Thyroid gland (tissue), 4 donors: ENCODE measurements at regions not wholly inside any gene's neighbourhood (a gene's known extent, or its start where the extent isn't known, plus 50 kb on each side); places are given as distances from the start of the nearest gene placed in this dataset.

Source experiments
- DNase-seq, 2 donors: peaks; one replicate each; pipeline ENCODE4 v3.0.0-alpha.2; 2019
- H3K27ac ChIP-seq, 3 donors: fragments of 200-600 bp; sonication (generic); 1 replicate in 2 of 3; 2 replicates in 1 of 3; pipeline ENCODE4 v1.5.1; 2016 to 2019; ENCODE audit warnings: mild to moderate bottlenecking in 1 of 3, moderate library complexity in 1 of 3
- H3K27me3 ChIP-seq: fragments of 200-600 bp; sonication (generic); one replicate; pipeline ENCODE4 v1.5.1; 2019
- H3K36me3 ChIP-seq, 2 donors: fragments of 200-600 bp; sonication (generic); one replicate each; pipeline ENCODE4 v1.5.1; 2016 to 2019
- H3K4me1 ChIP-seq, 2 donors: fragments of 200-600 bp; sonication (generic); one replicate each; pipeline ENCODE4 v1.5.1; 2017 to 2019
- H3K4me3 ChIP-seq, 3 donors: fragments of 200-600 bp; sonication (generic); replicated peaks in 1 of 3; 1 replicate in 2 of 3; 2 replicates in 1 of 3; pipeline ENCODE4 v1.5.1; 2016; ENCODE audit warnings: mild to moderate bottlenecking in 1 of 3
- H3K9me3 ChIP-seq: fragments of 200-600 bp; sonication (generic); one replicate; pipeline ENCODE4 v1.5.1; 2017
- POLR2A ChIP-seq, 2 donors: fragments of 450-650 bp; IDR thresholded peaks; one replicate each; pipeline ENCODE4 v1.6.1; 2017; ENCODE audit warnings: antibody characterized with exemption in 2 of 2, mild to moderate bottlenecking in 2 of 2, moderate library complexity in 1 of 2
- WGBS, 2 donors: methylation state at CpG; one replicate each; pipeline ENCODE4 v1.1.5; 2017; 5-methylcytosine and 5-hydroxymethylcytosine counted together
- intact Hi-C: fragments of 100-400 bp; cut with DNase I; formaldehyde crosslinking; loops from one replicate; pipeline ENCODE4 v1.15.1; 2023
- TF ChIP-seq, protein P1 (sequence below), 6 experiments: fragments of 200-600 bp in 3 of 6; fragments of 450-650 bp in 3 of 6; sonication (generic) in 3 of 6; IDR thresholded peaks; one replicate each; pipeline ENCODE4 v1.5.1; 2016 to 2019; ENCODE audit warnings: antibody characterized with exemption in 6 of 6, mild to moderate bottlenecking in 2 of 6, inconsistent platforms in 1 of 6, moderate library complexity in 1 of 6

DNA sequence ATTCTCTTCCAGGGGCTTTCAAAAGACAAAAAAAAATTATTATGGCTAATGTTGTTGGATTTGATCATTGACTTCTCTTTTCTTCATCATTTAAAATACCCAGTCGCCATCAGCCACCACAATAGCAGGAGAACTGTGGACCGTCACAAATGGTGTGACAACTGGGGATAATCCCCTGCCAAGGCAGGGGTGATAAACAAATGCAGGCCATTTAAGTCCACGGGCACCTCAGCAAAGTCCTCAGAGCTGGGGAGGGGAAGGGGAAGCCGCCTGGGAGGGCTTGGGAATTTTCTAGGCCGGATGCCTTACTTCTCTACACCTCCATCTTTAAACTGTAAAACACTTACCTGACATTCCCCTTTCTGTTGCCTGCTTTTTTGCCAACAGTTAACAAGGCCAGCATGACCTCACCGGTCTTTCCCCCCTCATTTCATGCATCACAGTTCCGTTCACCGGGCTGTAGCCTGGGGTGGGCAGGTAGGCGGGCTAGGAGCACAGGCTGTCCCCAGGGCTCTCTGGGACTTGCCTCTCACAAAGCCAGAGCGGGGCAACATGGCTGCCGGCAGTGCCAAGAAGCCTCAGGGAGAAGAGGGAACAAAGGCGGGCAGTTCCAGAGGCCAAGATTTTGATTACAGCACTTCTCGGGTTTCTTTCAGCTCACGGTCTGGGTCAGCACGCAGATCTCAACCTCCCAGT, 820.4 kb downstream of the BCL11A start:
- Histone ChIP-seq H3K9me3 (no peaks in the 10 kb centered on the region), H3K4me3 (no peak overlapping the region), H3K36me3 (no peaks in the 10 kb centered on the region), H3K27me3 (no peaks in the 10 kb centered on the region), H3K4me1 (peaks cover 0 to 12% of the 10 kb centered on the region in 2 donors), H3K27ac (no peak overlapping the region)
- DNase-seq: no peak
- 85 to 91% methylated on average over 15 of the region's 15 CpGs for WGBS, 2 donors
- TF ChIP-seq, protein P1, sequence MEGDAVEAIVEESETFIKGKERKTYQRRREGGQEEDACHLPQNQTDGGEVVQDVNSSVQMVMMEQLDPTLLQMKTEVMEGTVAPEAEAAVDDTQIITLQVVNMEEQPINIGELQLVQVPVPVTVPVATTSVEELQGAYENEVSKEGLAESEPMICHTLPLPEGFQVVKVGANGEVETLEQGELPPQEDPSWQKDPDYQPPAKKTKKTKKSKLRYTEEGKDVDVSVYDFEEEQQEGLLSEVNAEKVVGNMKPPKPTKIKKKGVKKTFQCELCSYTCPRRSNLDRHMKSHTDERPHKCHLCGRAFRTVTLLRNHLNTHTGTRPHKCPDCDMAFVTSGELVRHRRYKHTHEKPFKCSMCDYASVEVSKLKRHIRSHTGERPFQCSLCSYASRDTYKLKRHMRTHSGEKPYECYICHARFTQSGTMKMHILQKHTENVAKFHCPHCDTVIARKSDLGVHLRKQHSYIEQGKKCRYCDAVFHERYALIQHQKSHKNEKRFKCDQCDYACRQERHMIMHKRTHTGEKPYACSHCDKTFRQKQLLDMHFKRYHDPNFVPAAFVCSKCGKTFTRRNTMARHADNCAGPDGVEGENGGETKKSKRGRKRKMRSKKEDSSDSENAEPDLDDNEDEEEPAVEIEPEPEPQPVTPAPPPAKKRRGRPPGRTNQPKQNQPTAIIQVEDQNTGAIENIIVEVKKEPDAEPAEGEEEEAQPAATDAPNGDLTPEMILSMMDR (IDR thresholded peaks at IDR 0.05): no peak
- TF ChIP-seq POLR2A (IDR thresholded peaks at IDR 0.05): no peak
- intact Hi-C loops: no loop called here

DNA sequence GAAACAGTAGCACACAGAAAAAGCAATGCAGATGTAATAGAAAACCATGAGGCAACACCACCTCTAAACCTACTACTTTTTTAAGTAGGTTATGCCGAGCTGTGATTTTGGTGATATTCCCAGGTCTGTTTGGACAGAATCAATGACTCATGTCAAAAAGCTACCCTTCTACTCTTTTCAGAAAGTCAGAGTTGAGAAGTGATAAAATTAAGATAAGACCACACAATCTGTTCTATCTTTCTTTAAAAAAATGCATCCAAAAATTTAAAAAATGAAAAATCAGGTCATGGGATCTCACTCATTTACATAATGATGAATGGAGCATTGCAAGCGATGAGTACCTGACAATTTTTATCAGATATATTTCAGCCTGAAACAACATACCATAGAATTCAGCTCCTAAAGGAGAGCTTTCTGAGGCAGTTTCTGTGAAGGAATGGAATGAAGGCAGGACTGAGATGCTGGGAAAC, 826.3 kb downstream of the BCL11A start:
- no peak for TF ChIP-seq POLR2A (IDR thresholded peaks at IDR 0.05)
- TF ChIP-seq, protein P1 (IDR thresholded peaks at IDR 0.05): no peak
- no peak for DNase-seq

DNA sequence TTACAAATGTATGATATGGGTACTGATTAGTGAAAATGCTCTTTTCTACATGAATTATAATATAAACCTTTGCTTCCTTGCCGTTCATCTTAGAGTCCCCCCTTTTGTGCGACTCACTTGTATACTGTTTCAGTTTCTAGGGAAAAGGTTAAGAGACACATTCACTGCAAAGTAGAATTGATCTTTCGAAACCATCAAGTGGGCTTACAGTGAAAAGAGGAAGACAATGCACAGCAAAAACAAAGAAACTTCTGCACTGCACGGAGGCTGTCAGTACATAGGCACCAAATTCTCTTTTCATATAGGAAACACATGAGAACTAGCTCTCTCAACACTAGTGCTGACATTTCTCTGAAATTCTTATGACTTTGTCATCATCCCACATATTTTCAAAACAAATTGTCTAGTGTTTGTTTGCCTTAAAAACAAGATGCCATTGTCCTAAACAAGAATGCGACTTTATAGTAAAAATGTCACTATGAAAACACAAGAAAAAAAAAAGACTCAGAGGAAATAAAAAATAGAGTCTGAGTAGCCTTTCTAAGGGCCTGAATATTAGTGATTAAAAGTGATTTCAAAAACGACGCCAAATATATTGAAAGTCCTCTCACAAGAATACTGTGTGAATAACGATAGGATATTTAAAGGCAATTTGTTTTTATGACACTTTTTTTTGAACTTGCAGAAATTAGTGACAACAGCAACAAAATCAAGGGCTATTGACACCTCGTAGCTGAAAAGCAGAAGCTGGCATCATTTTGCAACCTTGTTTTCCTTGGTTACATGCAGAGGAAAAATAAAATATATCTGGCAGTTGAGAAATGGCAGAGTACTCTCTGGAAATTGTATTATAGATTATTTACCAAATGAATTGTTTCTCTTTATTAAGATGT, 827.0 kb downstream of the BCL11A start:
- H3K27me3 ChIP-seq: no peaks in the 10 kb centered on the region
- H3K27ac ChIP-seq: no peak overlapping the region
- no peak overlapping the region for H3K4me3 ChIP-seq
- no peaks in the 10 kb centered on the region for H3K9me3 ChIP-seq
- DNase-seq: no peak
- H3K36me3 ChIP-seq: no peaks in the 10 kb centered on the region
- TF ChIP-seq, protein P1 (IDR thresholded peaks at IDR 0.05): no peak
- no peak for TF ChIP-seq POLR2A (IDR thresholded peaks at IDR 0.05)
- intact Hi-C loops: no loop called here
- H3K4me1 ChIP-seq: no peaks in the 10 kb centered on the region
- WGBS, 2 donors: 71 to 79% methylated on average over 9 of the region's 9 CpGs

More for the DNA sequence above, 826.3 kb downstream of the BCL11A start:
- H3K27ac ChIP-seq: no peak overlapping the region
- no peaks in the 10 kb centered on the region for H3K9me3 ChIP-seq
- whole genome bisulfite sequencing, 2 donors: 49 to 59% methylated on average over 2 of the region's 2 CpGs
- H3K4me1 ChIP-seq: no peaks in the 10 kb centered on the region
- no peaks in the 10 kb centered on the region for H3K36me3 ChIP-seq
- intact Hi-C loops: no loop called here
- H3K27me3 ChIP-seq: no peaks in the 10 kb centered on the region
- H3K4me3 ChIP-seq: no peak overlapping the region

GRCh38 chr2:59724746-59725145, 828.7 kb downstream of the BCL11A start:
- DNase-seq: no peak
- no peak for TF ChIP-seq POLR2A (IDR thresholded peaks at IDR 0.05)
- TF ChIP-seq, protein P1 (IDR thresholded peaks at IDR 0.05): no peak
- H3K36me3 ChIP-seq: no peaks in the 10 kb centered on the region
- intact Hi-C loops: no loop called here
- H3K4me3 ChIP-seq: no peak overlapping the region
- H3K9me3 ChIP-seq: no peaks in the 10 kb centered on the region
- H3K4me1 ChIP-seq: no peaks in the 10 kb centered on the region
- WGBS, 2 donors: 79 to 83% methylated on average over 3 of the region's 3 CpGs
- no peaks in the 10 kb centered on the region for H3K27me3 ChIP-seq
- H3K27ac ChIP-seq: no peak overlapping the region
